ENCODE measurements at regions not wholly inside any gene's neighbourhood (a gene's known extent, or its start where the extent isn't known, plus 50 kb on each side); places are given as distances from the start of the nearest gene placed in this dataset.
"Not testable (repeated sequence)": the region's sequence is repeated elsewhere in the genome, so short reads cannot be mapped to it uniquely, and the experiment has no call there.

DNA sequence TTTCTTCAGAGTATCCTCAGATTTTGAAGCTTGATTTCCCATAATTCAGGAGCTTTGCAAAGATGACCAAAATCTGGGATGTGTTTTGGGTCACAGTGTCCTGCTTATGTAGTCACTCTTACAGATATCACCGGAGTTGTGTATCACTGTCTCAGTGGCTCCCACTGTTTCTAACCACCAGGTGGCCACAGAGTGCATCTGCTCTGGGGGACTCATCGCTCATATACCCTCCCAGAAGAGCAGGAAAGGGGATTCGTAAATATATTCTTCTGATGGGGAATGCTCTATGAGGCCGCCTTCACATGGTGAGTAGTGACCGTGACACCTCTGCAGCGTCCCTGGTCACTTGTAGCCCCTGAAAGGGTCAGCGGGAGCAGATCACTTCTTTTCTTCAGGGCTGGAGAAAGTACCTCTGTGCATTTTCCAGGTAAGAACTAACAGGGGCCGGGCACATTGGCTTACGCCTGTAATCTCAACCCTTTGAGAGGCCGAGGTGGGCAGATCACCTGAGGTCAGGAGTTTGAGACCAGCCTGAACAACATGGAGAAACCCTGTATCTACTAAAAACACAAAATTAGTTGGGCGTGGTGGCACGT, 249.4 kb upstream of the NOTCH2NLA start:
- H3K79me2 ChIP-seq (ENCODE audit: insufficient read depth, low read length); H3K9me2 ChIP-seq (replicated peaks; ENCODE audit: insufficient read depth, low read length); H3K27me3 ChIP-seq (ENCODE audit: low read length); H3K36me3 ChIP-seq (ENCODE audit: low read length); H2AFZ ChIP-seq (ENCODE audit: low read depth, low read length, severe bottlenecking); H4K20me1 ChIP-seq (ENCODE audit: low read depth, low read length); H3K9me3 ChIP-seq (ENCODE audit: insufficient read depth, low read length); H3K4me2 ChIP-seq (ENCODE audit: low read depth, low read length, poor library complexity, severe bottlenecking); H3K27ac ChIP-seq (ENCODE audit: low read depth, low read length); H3F3A ChIP-seq (ENCODE audit: insufficient read depth); H3K4me3 ChIP-seq (ENCODE audit: insufficient read depth, low read length, poor library complexity, severe bottlenecking); H3K9ac ChIP-seq (ENCODE audit: low read length): not testable (repeated sequence)
- TF ChIP-seq, protein P1, sequence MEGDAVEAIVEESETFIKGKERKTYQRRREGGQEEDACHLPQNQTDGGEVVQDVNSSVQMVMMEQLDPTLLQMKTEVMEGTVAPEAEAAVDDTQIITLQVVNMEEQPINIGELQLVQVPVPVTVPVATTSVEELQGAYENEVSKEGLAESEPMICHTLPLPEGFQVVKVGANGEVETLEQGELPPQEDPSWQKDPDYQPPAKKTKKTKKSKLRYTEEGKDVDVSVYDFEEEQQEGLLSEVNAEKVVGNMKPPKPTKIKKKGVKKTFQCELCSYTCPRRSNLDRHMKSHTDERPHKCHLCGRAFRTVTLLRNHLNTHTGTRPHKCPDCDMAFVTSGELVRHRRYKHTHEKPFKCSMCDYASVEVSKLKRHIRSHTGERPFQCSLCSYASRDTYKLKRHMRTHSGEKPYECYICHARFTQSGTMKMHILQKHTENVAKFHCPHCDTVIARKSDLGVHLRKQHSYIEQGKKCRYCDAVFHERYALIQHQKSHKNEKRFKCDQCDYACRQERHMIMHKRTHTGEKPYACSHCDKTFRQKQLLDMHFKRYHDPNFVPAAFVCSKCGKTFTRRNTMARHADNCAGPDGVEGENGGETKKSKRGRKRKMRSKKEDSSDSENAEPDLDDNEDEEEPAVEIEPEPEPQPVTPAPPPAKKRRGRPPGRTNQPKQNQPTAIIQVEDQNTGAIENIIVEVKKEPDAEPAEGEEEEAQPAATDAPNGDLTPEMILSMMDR (IDR thresholded peaks at IDR 0.05; ENCODE audit: insufficient read depth, low read length, poor library complexity, severe bottlenecking) = peak; percentile 36

GRCh38 chr1:146475086-146475485, 246.3 kb upstream of the NOTCH2NLA start:
- H3K9me2 ChIP-seq (replicated peaks; ENCODE audit: insufficient read depth, low read length); H3K27ac ChIP-seq (ENCODE audit: low read depth, low read length); H3K4me2 ChIP-seq (ENCODE audit: low read depth, low read length, poor library complexity, severe bottlenecking): not testable (repeated sequence)

GRCh38 chr1:146474216-146474615, 245.4 kb upstream of the NOTCH2NLA start:
- H3K9me3 ChIP-seq (ENCODE audit: insufficient read depth, low read length); H2AFZ ChIP-seq (ENCODE audit: low read depth, low read length, severe bottlenecking); H3K79me2 ChIP-seq (ENCODE audit: insufficient read depth, low read length): not testable (repeated sequence)

More at GRCh38 chr1:146475086-146475485, 246.3 kb upstream of the NOTCH2NLA start:
- not testable (repeated sequence) for H3K9ac ChIP-seq (ENCODE audit: low read length); H3K27me3 ChIP-seq (ENCODE audit: low read length); H3K79me2 ChIP-seq (ENCODE audit: insufficient read depth, low read length); H2AFZ ChIP-seq (ENCODE audit: low read depth, low read length, severe bottlenecking); H4K20me1 ChIP-seq (ENCODE audit: low read depth, low read length); H3K9me3 ChIP-seq (ENCODE audit: insufficient read depth, low read length); H3F3A ChIP-seq (ENCODE audit: insufficient read depth); H3K36me3 ChIP-seq (ENCODE audit: low read length); H3K4me3 ChIP-seq (ENCODE audit: insufficient read depth, low read length, poor library complexity, severe bottlenecking)

DNA sequence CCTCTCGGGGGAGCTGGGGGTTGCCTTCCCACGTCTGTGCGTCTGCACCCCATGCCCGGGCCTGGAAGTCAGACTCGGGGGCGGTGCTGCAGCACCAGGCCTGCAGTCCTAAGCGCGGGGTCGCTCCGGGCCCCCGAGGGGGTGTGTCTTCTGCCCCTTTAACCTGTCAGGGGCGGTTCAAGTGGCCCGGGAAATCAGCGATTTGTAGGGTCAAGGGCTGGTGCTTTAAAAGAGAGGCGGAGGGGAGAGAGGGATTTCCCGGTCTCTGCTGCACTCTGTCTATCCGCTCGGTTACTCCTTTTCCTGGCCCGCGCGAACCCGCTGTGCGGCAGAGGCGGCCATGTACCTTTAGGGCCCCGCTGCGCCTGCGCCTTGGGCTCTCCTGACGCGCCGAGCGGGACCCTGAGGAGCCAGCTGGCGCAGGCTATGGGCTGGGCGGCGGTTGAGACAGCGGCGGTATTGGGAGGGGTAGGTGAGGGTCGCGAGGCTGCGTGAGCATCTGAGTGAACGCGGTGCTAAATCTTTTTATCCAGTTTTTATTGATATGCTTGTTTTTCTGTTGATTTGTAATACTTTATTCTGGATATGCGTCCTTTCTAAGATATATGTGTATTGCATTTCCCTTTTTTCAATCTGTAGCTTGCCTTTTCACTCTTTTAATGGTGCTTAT, 243.5 kb upstream of the NOTCH2NLA start:
- not testable (repeated sequence) for H3K9me3 ChIP-seq (ENCODE audit: insufficient read depth, low read length); H3K9ac ChIP-seq (ENCODE audit: low read length); H3K27ac ChIP-seq (ENCODE audit: low read depth, low read length); H3K36me3 ChIP-seq (ENCODE audit: low read length); H2AFZ ChIP-seq (ENCODE audit: low read depth, low read length, severe bottlenecking); H3K9me2 ChIP-seq (replicated peaks; ENCODE audit: insufficient read depth, low read length); H3F3A ChIP-seq (ENCODE audit: insufficient read depth); H3K27me3 ChIP-seq (ENCODE audit: low read length); H3K4me2 ChIP-seq (ENCODE audit: low read depth, low read length, poor library complexity, severe bottlenecking); H4K20me1 ChIP-seq (ENCODE audit: low read depth, low read length); H3K79me2 ChIP-seq (ENCODE audit: insufficient read depth, low read length); H3K4me3 ChIP-seq (ENCODE audit: insufficient read depth, low read length, poor library complexity, severe bottlenecking)

More at GRCh38 chr1:146474216-146474615, 245.4 kb upstream of the NOTCH2NLA start:
- not testable (repeated sequence) for H3K9me2 ChIP-seq (replicated peaks; ENCODE audit: insufficient read depth, low read length); H3K9ac ChIP-seq (ENCODE audit: low read length); H3K36me3 ChIP-seq (ENCODE audit: low read length); H3K27me3 ChIP-seq (ENCODE audit: low read length); H3K4me2 ChIP-seq (ENCODE audit: low read depth, low read length, poor library complexity, severe bottlenecking); H4K20me1 ChIP-seq (ENCODE audit: low read depth, low read length); H3K4me3 ChIP-seq (ENCODE audit: insufficient read depth, low read length, poor library complexity, severe bottlenecking); H3K27ac ChIP-seq (ENCODE audit: low read depth, low read length); H3F3A ChIP-seq (ENCODE audit: insufficient read depth)

DNA sequence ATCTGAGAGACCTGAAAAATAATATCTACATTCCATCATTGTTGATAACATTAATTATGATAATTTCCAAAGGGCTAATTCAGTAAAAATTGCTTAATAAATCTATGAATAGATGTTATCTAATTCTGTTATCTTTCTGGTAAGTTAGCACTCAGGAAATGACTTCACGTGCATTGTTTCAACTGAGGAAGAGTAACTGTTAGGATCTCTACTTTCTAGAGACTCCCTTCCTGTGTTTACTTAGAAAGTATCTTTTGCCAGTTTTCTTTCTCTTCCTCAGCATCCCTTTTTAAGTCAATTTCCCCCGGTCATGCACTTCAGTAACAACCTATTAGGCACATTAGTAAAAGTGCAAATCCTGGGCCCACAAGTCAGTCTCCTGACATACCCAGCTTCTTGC, 231.1 kb upstream of the NOTCH2NLA start:
- H3K9me3 ChIP-seq (ENCODE audit: insufficient read depth, low read length); H3F3A ChIP-seq (ENCODE audit: insufficient read depth); H3K79me2 ChIP-seq (ENCODE audit: insufficient read depth, low read length); H3K9ac ChIP-seq (ENCODE audit: low read length); H3K36me3 ChIP-seq (ENCODE audit: low read length); H4K20me1 ChIP-seq (ENCODE audit: low read depth, low read length); H2AFZ ChIP-seq (ENCODE audit: low read depth, low read length, severe bottlenecking); H3K27ac ChIP-seq (ENCODE audit: low read depth, low read length); H3K4me2 ChIP-seq (ENCODE audit: low read depth, low read length, poor library complexity, severe bottlenecking); H3K27me3 ChIP-seq (ENCODE audit: low read length); H3K4me3 ChIP-seq (ENCODE audit: insufficient read depth, low read length, poor library complexity, severe bottlenecking); H3K9me2 ChIP-seq (replicated peaks; ENCODE audit: insufficient read depth, low read length): not testable (repeated sequence)

DNA sequence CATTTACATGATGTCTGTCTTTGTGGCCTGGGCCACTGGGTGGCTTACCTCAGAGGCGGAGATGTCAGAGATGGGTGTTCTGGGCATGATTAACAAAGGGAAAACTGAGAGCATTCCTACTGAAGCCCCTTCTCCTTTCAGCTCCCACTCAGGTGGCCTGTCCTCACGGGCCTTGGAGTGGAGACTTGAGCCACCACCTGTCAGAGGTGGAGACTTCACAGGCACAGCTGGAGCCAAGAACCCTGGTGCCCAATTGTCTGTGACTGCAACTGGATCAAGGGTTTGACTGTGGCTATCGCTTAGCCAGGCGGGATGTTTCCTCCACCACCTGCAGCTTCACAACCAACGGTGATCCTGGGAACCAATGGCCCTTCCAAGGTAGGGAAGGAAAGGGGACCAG, 230.5 kb upstream of the NOTCH2NLA start:
- H3F3A ChIP-seq (ENCODE audit: insufficient read depth); H3K27me3 ChIP-seq (ENCODE audit: low read length); H3K4me3 ChIP-seq (ENCODE audit: insufficient read depth, low read length, poor library complexity, severe bottlenecking); H2AFZ ChIP-seq (ENCODE audit: low read depth, low read length, severe bottlenecking); H3K79me2 ChIP-seq (ENCODE audit: insufficient read depth, low read length); H3K9me2 ChIP-seq (replicated peaks; ENCODE audit: insufficient read depth, low read length); H3K4me2 ChIP-seq (ENCODE audit: low read depth, low read length, poor library complexity, severe bottlenecking); H3K27ac ChIP-seq (ENCODE audit: low read depth, low read length); H3K36me3 ChIP-seq (ENCODE audit: low read length); H3K9ac ChIP-seq (ENCODE audit: low read length); H4K20me1 ChIP-seq (ENCODE audit: low read depth, low read length); H3K9me3 ChIP-seq (ENCODE audit: insufficient read depth, low read length): not testable (repeated sequence)

- H4K20me1 ChIP-seq (ENCODE audit: low read depth, low read length); H3K4me2 ChIP-seq (ENCODE audit: low read depth, low read length, poor library complexity, severe bottlenecking); H3K27me3 ChIP-seq (ENCODE audit: low read length): not testable (repeated sequence)
These were observed 220.0 kb upstream of the NOTCH2NLA start for GRCh38 chr1:146448877-146449246.

More at GRCh38 chr1:146448877-146449246, 220.0 kb upstream of the NOTCH2NLA start:
- not testable (repeated sequence) for H3K9me2 ChIP-seq (replicated peaks; ENCODE audit: insufficient read depth, low read length); H3K79me2 ChIP-seq (ENCODE audit: insufficient read depth, low read length); H3K27ac ChIP-seq (ENCODE audit: low read depth, low read length); H3K4me3 ChIP-seq (ENCODE audit: insufficient read depth, low read length, poor library complexity, severe bottlenecking); H3K9ac ChIP-seq (ENCODE audit: low read length); H3F3A ChIP-seq (ENCODE audit: insufficient read depth); H3K9me3 ChIP-seq (ENCODE audit: insufficient read depth, low read length); H2AFZ ChIP-seq (ENCODE audit: low read depth, low read length, severe bottlenecking); H3K36me3 ChIP-seq (ENCODE audit: low read length)

All from SU-DHL-6 (cell line).